ENCODE measurements at regions not wholly inside any gene's neighbourhood (a gene's known extent, or its start where the extent isn't known, plus 50 kb on each side); places are given as distances from the start of the nearest gene placed in this dataset.

- H3K23ac ChIP-seq (ENCODE audit: low read depth, low read length): no peak overlapping the region
- no peak overlapping the region for H3K14ac ChIP-seq (replicated peaks; ENCODE audit: low read depth, low read length)
- WGBS, 2 experiments (ENCODE audit: extremely low coverage in 2 of 2, insufficient read length in 1 of 2): no CpG with 5 or more reads among the region's 1 CpG
- H2BK20ac ChIP-seq (ENCODE audit: low read depth, low read length): no peak overlapping the region
- BruUV-seq (replicated peaks): no TSS peak
- no peak overlapping the region for H2AK5ac ChIP-seq (ENCODE audit: low read depth, low read length)
- ChIA-PET POLR2A (ENCODE audit: unreplicated experiment) (no interaction called here), CTCF (no interaction called here)
- H3K4me2 ChIP-seq (ENCODE audit: low read depth, low read length): no peak overlapping the region
- H3K27me3 ChIP-seq (ENCODE audit: control insufficient read depth, insufficient read depth, low read length): no peaks in the 10 kb centered on the region
- no peak overlapping the region for H3K9ac ChIP-seq (ENCODE audit: low read depth, low read length)
- no peak for ATAC-seq (ENCODE audit: low read depth)
- H4K91ac ChIP-seq (ENCODE audit: insufficient read depth, low read depth, low read length): no peak overlapping the region
- intact Hi-C loops (cut with micrococcal nuclease) (no loop called here), in situ Hi-C loops (cut with MboI; ENCODE audit: low sequenced_read_pairs) (no loop called here), dilution Hi-C loops (cut with HindIII; ENCODE audit: low sequenced_read_pairs, unreplicated experiment) (no loop called here)
- H4K20me1 ChIP-seq (ENCODE audit: insufficient read depth, low read length): no peaks in the 10 kb centered on the region
- no peak overlapping the region for H2AK9ac ChIP-seq (replicated peaks; ENCODE audit: low read depth, low read length, poor library complexity)
- TF ChIP-seq SMC3 (IDR thresholded peaks at IDR 0.05; ENCODE audit: low read depth, low read length) (no peak), CEBPB (IDR thresholded peaks at IDR 0.05; ENCODE audit: low read depth, low read length) (no peak), MXI1 (IDR thresholded peaks at IDR 0.05; ENCODE audit: borderline replicate concordance, low read depth, low read length) (no peak), CHD1 (IDR thresholded peaks at IDR 0.05; ENCODE audit: low read depth, low read length) (no peak), BHLHE40 (IDR thresholded peaks at IDR 0.05; ENCODE audit: low read depth, low read length) (no peak), MAZ (IDR thresholded peaks at IDR 0.05; ENCODE audit: borderline replicate concordance, low read depth, low read length) (no peak), MAFK (IDR thresholded peaks at IDR 0.05; ENCODE audit: low read depth, low read length) (no peak), FOS (IDR thresholded peaks at IDR 0.05; ENCODE audit: low read depth, low read length) (no peak), CTCF (conservative IDR thresholded peaks at IDR 0.05; ENCODE audit: low read depth, low read length) (no peak), NFE2L2 (IDR thresholded peaks at IDR 0.05; ENCODE audit: low read depth, low read length) (no peak), RFX5 (IDR thresholded peaks at IDR 0.05; ENCODE audit: low read depth, low read length) (no peak), RAD21 (IDR thresholded peaks at IDR 0.05; ENCODE audit: low read length) (no peak), ELK1 (IDR thresholded peaks at IDR 0.05; ENCODE audit: borderline replicate concordance, low read depth, low read length) (no peak), POLR2A (IDR thresholded peaks at IDR 0.05; ENCODE audit: low read depth, low read length) (no peak), RCOR1 (IDR thresholded peaks at IDR 0.05; ENCODE audit: insufficient replicate concordance, low read length) (no peak), USF2 (IDR thresholded peaks at IDR 0.05; ENCODE audit: low read depth, low read length) (no peak)
- H3K9me3 ChIP-seq (ENCODE audit: control insufficient read depth, insufficient read depth, low read length): no peaks in the 10 kb centered on the region
- no peak overlapping the region for H3K56ac ChIP-seq (ENCODE audit: extremely low read depth, insufficient read depth, low read length)
- H3K4me3 ChIP-seq (ENCODE audit: insufficient read depth, low read depth, low read length): no peak overlapping the region
- H3K4me1 ChIP-seq (ENCODE audit: control insufficient read depth, insufficient read depth, low read length): no peaks in the 10 kb centered on the region
- no peak overlapping the region for H4K5ac ChIP-seq (ENCODE audit: low read depth, low read length)
- no peak overlapping the region for H2BK5ac ChIP-seq (ENCODE audit: low read depth, low read length, poor library complexity, severe bottlenecking)
- DNase-seq: no peak
- no peak overlapping the region for H3K27ac ChIP-seq (ENCODE audit: insufficient read depth, low read length)
- no peak overlapping the region for H2BK120ac ChIP-seq (ENCODE audit: low read depth, low read length)
- H3K79me1 ChIP-seq (ENCODE audit: low read depth in 1 of 2, low read length in 2 of 2): no peaks in the 10 kb centered on the region
- no peaks in the 10 kb centered on the region for H3K9me1 ChIP-seq (ENCODE audit: insufficient read depth, low read length)
- no peaks in the 10 kb centered on the region for H3K36me3 ChIP-seq (ENCODE audit: control insufficient read depth, insufficient read depth, low read length)
- no peak overlapping the region for H3K4ac ChIP-seq (ENCODE audit: low read depth, low read length)
- no peak overlapping the region for H2BK15ac ChIP-seq (ENCODE audit: low read depth, low read length)
- H3K18ac ChIP-seq (ENCODE audit: low read depth, low read length): no peak overlapping the region
- H4K8ac ChIP-seq (ENCODE audit: low read depth in 2 of 2, low read length in 2 of 2): no peak overlapping the region
- no peak overlapping the region for H2AFZ ChIP-seq (replicated peaks; ENCODE audit: low read length, poor library complexity)
Measured at GRCh38 chr9:18059447-18059846, 414.5 kb upstream of the ADAMTSL1 start.
